NB4 (cell line): ENCODE measurements at regions not wholly inside any gene's neighbourhood (a gene's known extent, or its start where the extent isn't known, plus 50 kb on each side); places are given as distances from the start of the nearest gene placed in this dataset.

Experiments used
- MYC ChIP-seq: IDR thresholded peaks from 2 replicates; pipeline ENCODE4 v1.6.1; 2011; ENCODE audit warnings: low read depth, low read length
- POLR2A ChIP-seq: IDR thresholded peaks from 2 replicates; pipeline ENCODE4 v1.6.1; 2011; ENCODE audit warnings: mild to moderate bottlenecking; ENCODE audit not compliant: insufficient read length; ENCODE audit errors: extremely low read depth
- TF ChIP-seq, protein P1 (sequence below): IDR thresholded peaks from one replicate; pipeline ENCODE4 v1.5.1; 2012; ENCODE audit warnings: low read depth, low read length
- TF ChIP-seq, protein P2 (sequence below): IDR thresholded peaks from 2 replicates; pipeline ENCODE4 v1.6.1; 2011; ENCODE audit warnings: low read depth, low read length

DNA sequence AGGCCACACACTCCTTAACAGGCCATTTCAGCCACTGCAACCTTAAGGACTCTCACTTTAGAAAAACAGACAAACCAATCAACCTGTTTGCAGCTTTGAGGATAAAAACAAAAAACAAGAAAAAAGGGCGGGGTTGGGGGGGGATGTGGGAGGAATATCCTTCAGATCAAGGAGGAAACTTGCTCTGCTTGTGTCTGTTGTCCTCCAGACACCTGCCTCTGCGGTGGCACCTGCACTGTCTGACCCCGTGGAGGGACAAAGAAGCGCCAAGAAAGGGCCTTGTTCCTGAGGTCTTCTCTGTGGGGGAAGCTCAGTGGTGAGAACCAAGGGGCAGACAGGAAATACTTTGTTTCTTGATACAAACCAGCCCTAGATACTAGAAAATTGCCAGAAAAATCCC, 70.5 kb downstream of the POLR2M start:
- TF ChIP-seq, protein P1, sequence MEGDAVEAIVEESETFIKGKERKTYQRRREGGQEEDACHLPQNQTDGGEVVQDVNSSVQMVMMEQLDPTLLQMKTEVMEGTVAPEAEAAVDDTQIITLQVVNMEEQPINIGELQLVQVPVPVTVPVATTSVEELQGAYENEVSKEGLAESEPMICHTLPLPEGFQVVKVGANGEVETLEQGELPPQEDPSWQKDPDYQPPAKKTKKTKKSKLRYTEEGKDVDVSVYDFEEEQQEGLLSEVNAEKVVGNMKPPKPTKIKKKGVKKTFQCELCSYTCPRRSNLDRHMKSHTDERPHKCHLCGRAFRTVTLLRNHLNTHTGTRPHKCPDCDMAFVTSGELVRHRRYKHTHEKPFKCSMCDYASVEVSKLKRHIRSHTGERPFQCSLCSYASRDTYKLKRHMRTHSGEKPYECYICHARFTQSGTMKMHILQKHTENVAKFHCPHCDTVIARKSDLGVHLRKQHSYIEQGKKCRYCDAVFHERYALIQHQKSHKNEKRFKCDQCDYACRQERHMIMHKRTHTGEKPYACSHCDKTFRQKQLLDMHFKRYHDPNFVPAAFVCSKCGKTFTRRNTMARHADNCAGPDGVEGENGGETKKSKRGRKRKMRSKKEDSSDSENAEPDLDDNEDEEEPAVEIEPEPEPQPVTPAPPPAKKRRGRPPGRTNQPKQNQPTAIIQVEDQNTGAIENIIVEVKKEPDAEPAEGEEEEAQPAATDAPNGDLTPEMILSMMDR = no peak
- TF ChIP-seq, protein P2, sequence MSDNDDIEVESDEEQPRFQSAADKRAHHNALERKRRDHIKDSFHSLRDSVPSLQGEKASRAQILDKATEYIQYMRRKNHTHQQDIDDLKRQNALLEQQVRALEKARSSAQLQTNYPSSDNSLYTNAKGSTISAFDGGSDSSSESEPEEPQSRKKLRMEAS = no peak
- TF ChIP-seq POLR2A (no peak), MYC (no peak)
